Endothelial cell of umbilical vein (primary cell): ENCODE measurements at regions not wholly inside any gene's neighbourhood (a gene's known extent, or its start where the extent isn't known, plus 50 kb on each side); places are given as distances from the start of the nearest gene placed in this dataset.
A peak's percentile ranks its signal among the peaks of the same experiment; 100 is the strongest.

Experiments
- BruUV-seq: library from RNA; stranded (reverse); fragments of 400-500 nt; replicated peaks from 2 replicates; lab custom pipeline; 2021; lab: Mats Ljungman, UMichigan
- CTCF ChIA-PET: fragments of 300-600, 350-600 bp; sonication (Branson Sonifier 250); formaldehyde crosslinking; loops from one replicate; lab custom pipeline; 2021; ENCODE audit warnings: antibody characterized with exemption, inconsistent platforms; lab: Charles Lee
- POLR2A ChIA-PET: fragments of 300-600, 350-600 bp; sonication (Branson Sonifier 250); formaldehyde crosslinking; loops from one replicate; lab custom pipeline; 2021; ENCODE audit warnings: antibody characterized with exemption, inconsistent platforms; lab: Charles Lee
- DNase-seq: peaks from one replicate; pipeline ENCODE4 v3.0.0-alpha.2; 2011; ENCODE audit warnings: low read depth, low spot score
- FAIRE-seq: peaks from 2 replicates; lab custom pipeline; 2011; peaks lifted over from hg19 to GRCh38; lab: Jason Lieb, UNC
- H2AFZ ChIP-seq: 2 replicates; pipeline ENCODE4 v1.6.0; 2012; ENCODE audit warnings: low read depth, low read length, control low read depth, inconsistent platforms
- H3K27ac ChIP-seq: 2 replicates; pipeline ENCODE4 v1.5.1; 2011; ENCODE audit warnings: low read depth, mild to moderate bottlenecking, control low read depth, low read length, moderate library complexity; ENCODE audit not compliant: insufficient read depth
- H3K27me3 ChIP-seq, 2 experiments: 2 replicates each; pipeline versions ENCODE4 v1.6.0 to v1.6.1; 2011; ENCODE audit warnings: low read length in 2 of 2, mixed read lengths in 1 of 2; ENCODE audit not compliant: control insufficient read depth in 2 of 2, insufficient read depth in 2 of 2
- H3K36me3 ChIP-seq, 2 experiments: 2 replicates in 1 of 2; 3 replicates in 1 of 2; pipeline ENCODE4 v1.5.1; 2011; ENCODE audit warnings: low read length in 2 of 2, mild to moderate bottlenecking in 1 of 2, moderate library complexity in 1 of 2; ENCODE audit not compliant: control insufficient read depth in 2 of 2, insufficient read depth in 2 of 2; ENCODE audit errors: extremely low read depth in 1 of 2
- H3K4me1 ChIP-seq: 3 replicates; pipeline ENCODE4 v1.5.1; 2011; ENCODE audit warnings: mild to moderate bottlenecking, low read length; ENCODE audit not compliant: control insufficient read depth, insufficient read depth; ENCODE audit errors: extremely low read depth
- H3K4me2 ChIP-seq: 2 replicates; pipeline ENCODE4 v1.6.1; 2011; ENCODE audit warnings: low read length, control low read depth, mixed read lengths; ENCODE audit not compliant: insufficient read depth
- H3K4me3 ChIP-seq, 3 experiments: fragments of 200-600 bp in 1 of 3; sonication (generic), shearing (Covaris generic) in 1 of 3; replicated peaks in 1 of 3; 2 replicates each; pipeline ENCODE4 v1.5.1; 2011 to 2016; ENCODE audit warnings: control low read depth in 3 of 3, low read length in 3 of 3, mild to moderate bottlenecking in 2 of 3, inconsistent platforms in 1 of 3, low read depth in 1 of 3, moderate library complexity in 1 of 3; ENCODE audit not compliant: insufficient read depth in 1 of 3
- H3K79me2 ChIP-seq: 2 replicates; pipeline ENCODE4 v1.6.0; 2012; ENCODE audit warnings: low read length, inconsistent platforms; ENCODE audit not compliant: control insufficient read depth, insufficient read depth
- H3K9ac ChIP-seq: replicated peaks from 2 replicates; pipeline ENCODE3; 2011; ENCODE audit warnings: low read length, control low read depth; ENCODE audit not compliant: insufficient read depth; ENCODE audit errors: extremely low read depth
- H3K9me1 ChIP-seq: replicated peaks from 3 replicates; pipeline ENCODE4 v1.6.0; 2011; ENCODE audit warnings: mild to moderate bottlenecking, low read length; ENCODE audit not compliant: control insufficient read depth, insufficient read depth; ENCODE audit errors: extremely low read depth
- H3K9me3 ChIP-seq: replicated peaks from 2 replicates; pipeline ENCODE4 v1.5.1; 2012; ENCODE audit warnings: low read length, inconsistent platforms; ENCODE audit not compliant: control insufficient read depth, insufficient read depth
- H4K20me1 ChIP-seq: replicated peaks from 2 replicates; pipeline ENCODE3; 2011; ENCODE audit warnings: mild to moderate bottlenecking, low read length; ENCODE audit not compliant: control insufficient read depth, insufficient read depth; ENCODE audit errors: extremely low read depth
- EZH2 ChIP-seq: IDR thresholded peaks from 2 replicates; pipeline ENCODE4 v1.6.1; 2012; ENCODE audit warnings: borderline replicate concordance, low read depth, mild to moderate bottlenecking, moderate library complexity, low read length, inconsistent platforms; ENCODE audit not compliant: severe bottlenecking
- FOS ChIP-seq: IDR thresholded peaks from 2 replicates; pipeline ENCODE4 v1.6.1; 2011; ENCODE audit warnings: mild to moderate bottlenecking, low read length, moderate library complexity, borderline replicate concordance; ENCODE audit not compliant: insufficient read depth
- GATA2 ChIP-seq: IDR thresholded peaks from 2 replicates; pipeline ENCODE4 v1.7.0; 2011; ENCODE audit warnings: low read depth, mild to moderate bottlenecking, moderate library complexity, mixed read lengths, low read length; ENCODE audit not compliant: insufficient read length, insufficient read depth
- JUN ChIP-seq: IDR thresholded peaks from 2 replicates; pipeline ENCODE4 v1.6.1; 2011; ENCODE audit warnings: borderline replicate concordance, low read depth; ENCODE audit not compliant: insufficient read length, insufficient read depth
- MYC ChIP-seq: IDR thresholded peaks from one replicate; pipeline ENCODE4 v1.6.1; 2011; ENCODE audit warnings: mild to moderate bottlenecking, low read depth, low read length
- POLR2A ChIP-seq: IDR thresholded peaks from 2 replicates; pipeline ENCODE4 v1.6.1; 2012; ENCODE audit warnings: low read depth, mild to moderate bottlenecking, control low read depth, low read length
- POLR2AphosphoS5 ChIP-seq: IDR thresholded peaks from 2 replicates; pipeline ENCODE4 v1.6.1; 2012; ENCODE audit warnings: low read depth, mild to moderate bottlenecking, control low read depth, low read length, moderate library complexity; ENCODE audit not compliant: insufficient read depth
- dilution Hi-C: fragments of 300-500 bp; cut with MboI; formaldehyde crosslinking; loops from one replicate; pipeline ENCODE4 v1.15.0; 2019; ENCODE audit warnings: low sequenced_read_pairs; ENCODE audit not compliant: extremely low pct_ligation_motif_present
- intact Hi-C: fragments of 100-400 bp; cut with micrococcal nuclease; formaldehyde crosslinking; loops from one replicate; pipeline ENCODE4 v1.10.0; 2022
- TF ChIP-seq, protein P1 (sequence below): IDR thresholded peaks from 2 replicates; pipeline ENCODE4 v1.6.1; 2011; ENCODE audit not compliant: insufficient read depth, insufficient read length
- TF ChIP-seq, protein P2 (sequence below), 2 donors: IDR thresholded peaks; 1 replicate in 1 of 2; 2 replicates in 1 of 2; pipeline ENCODE4 v1.5.1; 2011; ENCODE audit warnings: low read length in 2 of 2, mild to moderate bottlenecking in 2 of 2, moderate library complexity in 2 of 2, control low read depth in 1 of 2, inconsistent platforms in 1 of 2, low read depth in 1 of 2; ENCODE audit not compliant: insufficient read depth in 1 of 2; ENCODE audit errors: extremely low read depth in 1 of 2

DNA sequence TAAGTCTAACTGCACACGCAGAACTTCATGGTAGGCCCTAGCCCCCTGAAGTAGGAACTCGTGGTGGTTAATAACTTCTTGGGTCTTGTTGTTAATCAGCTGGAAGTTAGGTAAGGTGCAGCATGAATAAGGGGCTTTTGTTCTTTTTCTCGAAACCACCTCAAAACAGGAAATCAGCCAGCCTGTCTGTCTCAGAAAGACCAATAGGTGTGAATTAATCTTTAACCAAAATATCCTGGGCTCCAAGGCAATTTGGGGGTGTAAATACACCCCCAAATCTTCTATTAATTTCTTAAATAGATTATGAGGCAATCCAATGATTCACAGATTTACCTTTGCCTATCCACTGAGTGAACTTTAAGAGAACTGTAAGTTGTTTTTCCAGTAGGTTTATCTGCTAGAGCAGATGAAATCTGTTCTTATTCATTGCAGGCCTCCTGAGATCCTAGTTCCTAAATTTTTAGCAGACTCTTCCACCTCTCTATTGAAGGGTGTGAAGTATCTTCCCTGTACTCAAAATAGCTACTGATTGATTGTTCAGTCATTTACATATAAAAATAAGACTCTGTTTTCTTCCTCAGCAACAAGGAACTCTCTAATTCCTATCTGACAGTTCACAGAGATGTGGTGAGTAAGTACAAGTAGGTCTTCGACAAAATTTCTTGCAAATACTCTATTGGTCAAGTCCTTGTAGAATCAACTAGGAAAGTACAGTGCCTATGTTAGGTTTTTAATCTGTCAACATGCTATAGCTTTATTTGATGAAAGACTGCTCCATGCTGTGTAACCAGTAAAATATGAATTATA is 427.1 kb upstream of the NOX3 start:
- intact Hi-C loops: loop anchor here (1.0 to 5.0 kb wide), 5 partner anchors 32 to 555 kb away; no protein-coding TSS in a partner anchor
- no peak overlapping the region for H3K4me2 ChIP-seq
- ChIA-PET CTCF (interaction anchor here (1.2 to 1.7 kb wide), 4 partner anchors 10 to 555 kb away, joined by 3 read pairs; no protein-coding TSS in a partner anchor), POLR2A (no interaction called here)
- H4K20me1 ChIP-seq: no peaks in the 10 kb centered on the region
- TF ChIP-seq, protein P1, sequence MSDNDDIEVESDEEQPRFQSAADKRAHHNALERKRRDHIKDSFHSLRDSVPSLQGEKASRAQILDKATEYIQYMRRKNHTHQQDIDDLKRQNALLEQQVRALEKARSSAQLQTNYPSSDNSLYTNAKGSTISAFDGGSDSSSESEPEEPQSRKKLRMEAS: no peak
- no peak for TF ChIP-seq POLR2AphosphoS5
- no peak for TF ChIP-seq EZH2
- TF ChIP-seq MYC: no peak
- FAIRE-seq: no peak
- dilution Hi-C loops: no loop called here
- no peak overlapping the region for H3K9ac ChIP-seq
- no peaks in the 10 kb centered on the region for H3K79me2 ChIP-seq
- H3K27ac ChIP-seq: peak overlapping the region; percentile 53
- BruUV-seq: no TSS peak
- H3K4me3 ChIP-seq: no peak overlapping the region
- H3K4me1 ChIP-seq: peaks cover 43% of the 10 kb centered on the region
- H3K27me3 ChIP-seq: no peaks in the 10 kb centered on the region
- DNase-seq: peak; percentile 60
- H3K36me3 ChIP-seq: no peaks in the 10 kb centered on the region
- H2AFZ ChIP-seq: peak overlapping the region; percentile 32
- no peaks in the 10 kb centered on the region for H3K9me3 ChIP-seq
- no peaks in the 10 kb centered on the region for H3K9me1 ChIP-seq

DNA sequence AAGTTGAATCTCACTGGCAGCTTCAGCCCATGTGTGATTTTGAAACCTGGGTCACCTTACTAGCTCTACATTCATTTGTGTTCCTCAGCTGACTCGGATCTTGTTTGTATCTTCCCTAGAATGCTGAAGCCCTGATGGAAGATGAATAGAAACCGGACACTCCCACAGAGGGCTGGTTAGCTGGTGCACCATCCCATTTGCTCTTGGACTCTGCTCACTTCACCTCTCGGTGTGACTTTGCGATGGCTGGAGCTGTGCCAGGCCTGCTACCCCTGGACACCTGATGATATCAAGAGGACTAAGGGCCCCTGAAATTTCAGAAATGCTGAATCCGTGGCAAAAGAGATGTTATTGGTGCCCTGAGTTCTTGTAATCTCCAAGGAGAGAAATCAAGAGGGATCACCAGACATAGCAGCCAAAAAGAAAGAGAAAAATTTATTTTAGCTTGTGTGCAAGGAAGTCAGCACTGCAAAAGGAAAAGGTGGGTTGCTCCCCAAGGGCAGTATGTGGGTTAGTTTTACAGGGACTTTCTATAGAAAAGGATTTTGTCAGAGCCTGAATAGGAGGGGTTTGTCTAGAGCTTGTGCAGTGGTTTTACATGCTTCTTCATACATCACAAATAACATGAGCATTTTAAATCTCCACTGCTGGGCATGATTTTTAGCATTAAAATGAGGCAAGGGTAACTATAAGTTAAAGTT is 426.3 kb upstream of the NOX3 start:
- dilution Hi-C loops (no loop called here), intact Hi-C loops (loop anchor here (2.0 to 5.0 kb wide), 4 partner anchors 31 to 555 kb away; no protein-coding TSS in a partner anchor)
- Histone ChIP-seq H3K9me3 (no peaks in the 10 kb centered on the region), H3K36me3 (no peaks in the 10 kb centered on the region), H3K27ac (no peak overlapping the region), H3K9ac (no peak overlapping the region), H3K4me2 (peak overlapping the region; percentile 13), H3K27me3 (no peaks in the 10 kb centered on the region), H3K79me2 (no peaks in the 10 kb centered on the region), H2AFZ (peak overlapping the region; percentile 79), H3K4me1 (peaks cover 43% of the 10 kb centered on the region), H3K9me1 (no peaks in the 10 kb centered on the region), H3K4me3 (no peak overlapping the region), H4K20me1 (no peaks in the 10 kb centered on the region)
- DNase-seq: peak; percentile 44
- BruUV-seq: no TSS peak
- FAIRE-seq: no peak
- ChIA-PET POLR2A (no interaction called here), CTCF (no interaction called here)
- TF ChIP-seq, protein P2, sequence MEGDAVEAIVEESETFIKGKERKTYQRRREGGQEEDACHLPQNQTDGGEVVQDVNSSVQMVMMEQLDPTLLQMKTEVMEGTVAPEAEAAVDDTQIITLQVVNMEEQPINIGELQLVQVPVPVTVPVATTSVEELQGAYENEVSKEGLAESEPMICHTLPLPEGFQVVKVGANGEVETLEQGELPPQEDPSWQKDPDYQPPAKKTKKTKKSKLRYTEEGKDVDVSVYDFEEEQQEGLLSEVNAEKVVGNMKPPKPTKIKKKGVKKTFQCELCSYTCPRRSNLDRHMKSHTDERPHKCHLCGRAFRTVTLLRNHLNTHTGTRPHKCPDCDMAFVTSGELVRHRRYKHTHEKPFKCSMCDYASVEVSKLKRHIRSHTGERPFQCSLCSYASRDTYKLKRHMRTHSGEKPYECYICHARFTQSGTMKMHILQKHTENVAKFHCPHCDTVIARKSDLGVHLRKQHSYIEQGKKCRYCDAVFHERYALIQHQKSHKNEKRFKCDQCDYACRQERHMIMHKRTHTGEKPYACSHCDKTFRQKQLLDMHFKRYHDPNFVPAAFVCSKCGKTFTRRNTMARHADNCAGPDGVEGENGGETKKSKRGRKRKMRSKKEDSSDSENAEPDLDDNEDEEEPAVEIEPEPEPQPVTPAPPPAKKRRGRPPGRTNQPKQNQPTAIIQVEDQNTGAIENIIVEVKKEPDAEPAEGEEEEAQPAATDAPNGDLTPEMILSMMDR (IDR thresholded peaks at IDR 0.05; ENCODE audit: extremely low read depth in 1 of 2, insufficient read depth in 1 of 2, low read depth in 1 of 2, low read length in 2 of 2): no peak
- TF ChIP-seq JUN: no peak
- TF ChIP-seq POLR2AphosphoS5: no peak
- TF ChIP-seq MYC: no peak
- no peak for TF ChIP-seq POLR2A
- no peak for TF ChIP-seq FOS
- TF ChIP-seq EZH2: no peak
- TF ChIP-seq, protein P1: no peak
- no peak for TF ChIP-seq GATA2
